ENCODE measurements at regions not wholly inside any gene's neighbourhood (a gene's known extent, or its start where the extent isn't known, plus 50 kb on each side); places are given as distances from the start of the nearest gene placed in this dataset.
"Not testable (repeated sequence)": the region's sequence is repeated elsewhere in the genome, so short reads cannot be mapped to it uniquely, and the experiment has no call there.

GRCh38 chr20:54794110-54794509 lies 318.7 kb downstream of the DOK5 start:
- POLR2A ChIA-PET: no interaction called here

GRCh38 chr20:54793291-54793992 lies 318.0 kb downstream of the DOK5 start:
- POLR2A ChIA-PET: no interaction called here
- DNase-seq (ENCODE audit: extremely low spot score): no peak
- no peak for TF ChIP-seq BHLHE40 (IDR thresholded peaks at IDR 0.05; ENCODE audit: borderline replicate concordance)
- TF ChIP-seq SUZ12 (IDR thresholded peaks at IDR 0.05): no peak
- TF ChIP-seq NFRKB (IDR thresholded peaks at IDR 0.05): no peak
- TF ChIP-seq ARNT (IDR thresholded peaks at IDR 0.05): no peak
- TF ChIP-seq LEF1 (IDR thresholded peaks at IDR 0.05; ENCODE audit: borderline replicate concordance): no peak
- no peak for TF ChIP-seq FOXA1 (IDR thresholded peaks at IDR 0.05)
- no peak for TF ChIP-seq HDGF (IDR thresholded peaks at IDR 0.05; ENCODE audit: borderline replicate concordance)
- no peak for TF ChIP-seq FOXM1 (IDR thresholded peaks at IDR 0.05; ENCODE audit: borderline replicate concordance)
- TF ChIP-seq CTBP1 (IDR thresholded peaks at IDR 0.05; ENCODE audit: borderline replicate concordance): no peak
- no peak for TF ChIP-seq ZNF384 (IDR thresholded peaks at IDR 0.05)
- CTCF ChIA-PET: no interaction called here

More at GRCh38 chr20:54794110-54794509, 318.7 kb downstream of the DOK5 start:
- DNase-seq (ENCODE audit: extremely low spot score): no peak
- CTCF ChIA-PET: no interaction called here
- TF ChIP-seq HDGF (IDR thresholded peaks at IDR 0.05; ENCODE audit: borderline replicate concordance) (no peak), PKNOX1 (IDR thresholded peaks at IDR 0.05) (no peak), L3MBTL2 (conservative IDR thresholded peaks at IDR 0.05) (no peak), SP1 (IDR thresholded peaks at IDR 0.05) (no peak), ZNF384 (IDR thresholded peaks at IDR 0.05) (no peak)

- POLR2A ChIA-PET: no interaction called here
- CTCF ChIA-PET: no interaction called here
- DNase-seq (ENCODE audit: extremely low spot score): no peak
- no peak for TF ChIP-seq CTBP1 (IDR thresholded peaks at IDR 0.05; ENCODE audit: borderline replicate concordance)
- TF ChIP-seq ZNF384 (IDR thresholded peaks at IDR 0.05): no peak
- no peak for TF ChIP-seq HDGF (IDR thresholded peaks at IDR 0.05; ENCODE audit: borderline replicate concordance)
- no peak for TF ChIP-seq FOXM1 (IDR thresholded peaks at IDR 0.05; ENCODE audit: borderline replicate concordance)
- TF ChIP-seq SP1 (IDR thresholded peaks at IDR 0.05): no peak
- no peak for TF ChIP-seq FOXK2 (IDR thresholded peaks at IDR 0.05)
- no peak for TF ChIP-seq FOXA1 (IDR thresholded peaks at IDR 0.05)
- no peak for TF ChIP-seq NFRKB (IDR thresholded peaks at IDR 0.05)
Observed at GRCh38 chr20:54792688-54793087, 317.3 kb downstream of the DOK5 start.

GRCh38 chr20:54788260-54788659 lies 312.9 kb downstream of the DOK5 start:
- DNase-seq (ENCODE audit: extremely low spot score); CTCF ChIA-PET; POLR2A ChIA-PET: not testable (repeated sequence)

- POLR2A ChIA-PET; DNase-seq (ENCODE audit: extremely low spot score); CTCF ChIA-PET: not testable (repeated sequence)
Observed at GRCh38 chr20:54782758-54783157, 307.4 kb downstream of the DOK5 start.

GRCh38 chr20:54774426-54774825 lies 299.0 kb downstream of the DOK5 start:
- no peak for DNase-seq (ENCODE audit: extremely low spot score)
- CTCF ChIA-PET: no interaction called here
- POLR2A ChIA-PET: no interaction called here
- no peak for TF ChIP-seq ELF4 (IDR thresholded peaks at IDR 0.05)
- no peak for TF ChIP-seq NFRKB (IDR thresholded peaks at IDR 0.05)
- TF ChIP-seq FOXM1 (IDR thresholded peaks at IDR 0.05; ENCODE audit: borderline replicate concordance): no peak
- TF ChIP-seq FOXA1 (IDR thresholded peaks at IDR 0.05): no peak
- no peak for TF ChIP-seq SUZ12 (IDR thresholded peaks at IDR 0.05)
- TF ChIP-seq PKNOX1 (IDR thresholded peaks at IDR 0.05): no peak
- TF ChIP-seq HDGF (IDR thresholded peaks at IDR 0.05; ENCODE audit: borderline replicate concordance): no peak
- no peak for TF ChIP-seq ZNF384 (IDR thresholded peaks at IDR 0.05)
- TF ChIP-seq FOXK2 (IDR thresholded peaks at IDR 0.05): no peak
- TF ChIP-seq LEF1 (IDR thresholded peaks at IDR 0.05; ENCODE audit: borderline replicate concordance): no peak

GRCh38 chr20:54773643-54774000 lies 298.2 kb downstream of the DOK5 start:
- TF ChIP-seq ZNF384 (IDR thresholded peaks at IDR 0.05) (no peak), TARDBP (IDR thresholded peaks at IDR 0.05) (no peak), NFRKB (IDR thresholded peaks at IDR 0.05) (no peak), BHLHE40 (IDR thresholded peaks at IDR 0.05; ENCODE audit: borderline replicate concordance) (no peak), FOXM1 (IDR thresholded peaks at IDR 0.05; ENCODE audit: borderline replicate concordance) (no peak), CTBP1 (IDR thresholded peaks at IDR 0.05; ENCODE audit: borderline replicate concordance) (no peak), HDGF (IDR thresholded peaks at IDR 0.05; ENCODE audit: borderline replicate concordance) (no peak), FOXA1 (IDR thresholded peaks at IDR 0.05) (no peak), ARNT (IDR thresholded peaks at IDR 0.05) (no peak), FOXK2 (IDR thresholded peaks at IDR 0.05) (no peak), SUZ12 (IDR thresholded peaks at IDR 0.05) (no peak), ELF4 (IDR thresholded peaks at IDR 0.05) (no peak), SP1 (IDR thresholded peaks at IDR 0.05) (no peak), L3MBTL2 (conservative IDR thresholded peaks at IDR 0.05) (no peak), PKNOX1 (IDR thresholded peaks at IDR 0.05) (no peak), LEF1 (IDR thresholded peaks at IDR 0.05; ENCODE audit: borderline replicate concordance) (no peak)
- POLR2A ChIA-PET: no interaction called here
- CTCF ChIA-PET: no interaction called here
- no peak for DNase-seq (ENCODE audit: extremely low spot score)
